WERI-Rb-1 (cell line): ENCODE measurements at regions not wholly inside any gene's neighbourhood (a gene's known extent, or its start where the extent isn't known, plus 50 kb on each side); places are given as distances from the start of the nearest gene placed in this dataset.
"Not testable (repeated sequence)": the region's sequence is repeated elsewhere in the genome, so short reads cannot be mapped to it uniquely, and the experiment has no call there.

Experiments
- DNase-seq: peaks from one replicate; pipeline ENCODE4 v3.0.0-alpha.2; 2020
- H3K27ac ChIP-seq: fragments of 250-450 bp; sonication (Bioruptor Pico); 2 replicates; pipeline ENCODE4 v1.5.1; 2020; ENCODE audit warnings: mild to moderate bottlenecking, moderate library complexity
- H3K27me3 ChIP-seq: fragments of 250-450 bp; sonication (Bioruptor Pico); 2 replicates; pipeline ENCODE4 v1.5.1; 2021; ENCODE audit warnings: mild to moderate bottlenecking, low read depth, moderate library complexity; ENCODE audit not compliant: insufficient read depth, severe bottlenecking
- H3K36me3 ChIP-seq: fragments of 250-450 bp; sonication (Bioruptor Pico); 2 replicates; pipeline ENCODE4 v1.5.1; 2020; ENCODE audit warnings: mild to moderate bottlenecking, moderate library complexity
- H3K4me3 ChIP-seq: 2 replicates; pipeline ENCODE4 v1.5.1; 2011; ENCODE audit warnings: low read depth, mild to moderate bottlenecking, control low read depth, low read length
- H3K9me3 ChIP-seq: fragments of 250-450 bp; sonication (Bioruptor Pico); 2 replicates; pipeline ENCODE4 v1.5.1; 2021; ENCODE audit warnings: mild to moderate bottlenecking, moderate library complexity; ENCODE audit not compliant: severe bottlenecking
- TF ChIP-seq, protein P1 (sequence below): IDR thresholded peaks from 2 replicates; pipeline ENCODE4 v1.5.1; 2011; ENCODE audit warnings: low read depth, mild to moderate bottlenecking, control low read depth, inconsistent platforms, low read length

DNA sequence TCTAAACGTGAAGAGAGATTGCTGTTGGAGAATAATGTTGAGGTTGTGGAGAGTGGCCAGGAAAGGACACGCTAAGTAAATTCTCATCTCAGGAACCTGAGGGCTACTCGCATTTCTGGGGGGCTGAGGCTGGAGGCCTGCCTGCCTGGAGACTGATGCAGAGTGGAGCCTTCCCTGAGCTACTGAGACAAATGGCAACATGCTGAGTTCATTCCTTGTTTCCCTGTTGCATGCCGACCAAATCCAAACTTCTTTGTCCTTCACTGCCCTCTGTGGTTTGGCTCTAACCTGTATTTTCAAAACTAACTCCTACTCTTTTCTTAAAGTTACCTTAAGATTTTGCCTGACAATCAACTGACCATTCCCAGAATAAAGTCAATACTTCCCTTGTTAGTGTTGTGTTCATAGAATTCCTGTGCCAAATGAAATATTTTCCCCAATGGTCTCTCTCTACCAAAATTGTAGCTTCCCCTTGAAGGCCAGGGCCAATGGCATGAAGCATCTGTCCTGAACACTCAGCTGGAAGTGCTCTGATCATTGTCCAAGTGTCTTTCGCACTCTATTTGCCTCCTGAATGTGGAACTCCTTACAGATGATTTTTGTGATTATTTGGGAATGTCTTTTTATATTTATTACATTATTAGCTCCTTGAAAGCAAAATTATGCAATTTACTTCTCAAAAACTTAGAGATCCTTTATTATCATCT lies 1085.6 kb downstream of the SOCS6 start:
- H3K36me3 ChIP-seq, result no peaks in the 10 kb centered on the region
- TF ChIP-seq, protein P1, sequence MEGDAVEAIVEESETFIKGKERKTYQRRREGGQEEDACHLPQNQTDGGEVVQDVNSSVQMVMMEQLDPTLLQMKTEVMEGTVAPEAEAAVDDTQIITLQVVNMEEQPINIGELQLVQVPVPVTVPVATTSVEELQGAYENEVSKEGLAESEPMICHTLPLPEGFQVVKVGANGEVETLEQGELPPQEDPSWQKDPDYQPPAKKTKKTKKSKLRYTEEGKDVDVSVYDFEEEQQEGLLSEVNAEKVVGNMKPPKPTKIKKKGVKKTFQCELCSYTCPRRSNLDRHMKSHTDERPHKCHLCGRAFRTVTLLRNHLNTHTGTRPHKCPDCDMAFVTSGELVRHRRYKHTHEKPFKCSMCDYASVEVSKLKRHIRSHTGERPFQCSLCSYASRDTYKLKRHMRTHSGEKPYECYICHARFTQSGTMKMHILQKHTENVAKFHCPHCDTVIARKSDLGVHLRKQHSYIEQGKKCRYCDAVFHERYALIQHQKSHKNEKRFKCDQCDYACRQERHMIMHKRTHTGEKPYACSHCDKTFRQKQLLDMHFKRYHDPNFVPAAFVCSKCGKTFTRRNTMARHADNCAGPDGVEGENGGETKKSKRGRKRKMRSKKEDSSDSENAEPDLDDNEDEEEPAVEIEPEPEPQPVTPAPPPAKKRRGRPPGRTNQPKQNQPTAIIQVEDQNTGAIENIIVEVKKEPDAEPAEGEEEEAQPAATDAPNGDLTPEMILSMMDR, result no peak
- H3K4me3 ChIP-seq, result no peak overlapping the region
- DNase-seq, result no peak
- H3K27ac ChIP-seq, result no peak overlapping the region
- no peaks in the 10 kb centered on the region for H3K9me3 ChIP-seq
- H3K27me3 ChIP-seq, result no peaks in the 10 kb centered on the region

DNA sequence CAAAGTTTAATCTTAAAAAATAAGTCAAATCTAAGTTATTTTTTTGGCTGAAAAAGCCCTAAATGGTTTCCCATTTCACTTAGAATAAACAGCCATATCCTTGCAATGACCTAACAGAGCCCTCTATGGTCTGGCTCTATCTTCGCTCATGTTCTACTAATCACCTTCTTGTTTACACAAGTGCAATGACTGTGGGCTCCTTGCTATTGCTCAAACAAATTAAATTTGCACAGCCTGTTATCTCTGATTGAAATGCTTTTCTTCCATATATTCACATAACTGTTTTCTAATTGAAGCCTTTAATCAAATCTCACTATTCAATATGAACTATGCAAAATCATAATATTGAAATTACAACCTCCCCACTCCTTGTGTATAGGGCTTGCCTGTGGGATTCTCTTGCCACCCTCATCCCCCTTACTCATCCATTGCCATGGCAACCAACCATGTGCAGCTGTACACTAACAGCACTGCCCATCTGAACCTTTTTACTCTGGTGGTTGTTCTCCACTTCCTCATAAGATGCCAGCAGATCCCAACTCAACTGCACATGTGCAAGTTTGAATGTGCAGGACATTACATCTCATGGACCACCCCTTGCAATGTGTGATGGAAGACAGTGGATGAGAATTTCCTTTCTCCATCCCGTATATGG lies 1083.2 kb downstream of the SOCS6 start:
- DNase-seq, result no peak
- TF ChIP-seq, protein P1, result no peak
- no peak overlapping the region for H3K4me3 ChIP-seq
- no peaks in the 10 kb centered on the region for H3K36me3 ChIP-seq
- no peaks in the 10 kb centered on the region for H3K27me3 ChIP-seq
- H3K27ac ChIP-seq, result no peak overlapping the region
- H3K9me3 ChIP-seq, result no peaks in the 10 kb centered on the region

DNA sequence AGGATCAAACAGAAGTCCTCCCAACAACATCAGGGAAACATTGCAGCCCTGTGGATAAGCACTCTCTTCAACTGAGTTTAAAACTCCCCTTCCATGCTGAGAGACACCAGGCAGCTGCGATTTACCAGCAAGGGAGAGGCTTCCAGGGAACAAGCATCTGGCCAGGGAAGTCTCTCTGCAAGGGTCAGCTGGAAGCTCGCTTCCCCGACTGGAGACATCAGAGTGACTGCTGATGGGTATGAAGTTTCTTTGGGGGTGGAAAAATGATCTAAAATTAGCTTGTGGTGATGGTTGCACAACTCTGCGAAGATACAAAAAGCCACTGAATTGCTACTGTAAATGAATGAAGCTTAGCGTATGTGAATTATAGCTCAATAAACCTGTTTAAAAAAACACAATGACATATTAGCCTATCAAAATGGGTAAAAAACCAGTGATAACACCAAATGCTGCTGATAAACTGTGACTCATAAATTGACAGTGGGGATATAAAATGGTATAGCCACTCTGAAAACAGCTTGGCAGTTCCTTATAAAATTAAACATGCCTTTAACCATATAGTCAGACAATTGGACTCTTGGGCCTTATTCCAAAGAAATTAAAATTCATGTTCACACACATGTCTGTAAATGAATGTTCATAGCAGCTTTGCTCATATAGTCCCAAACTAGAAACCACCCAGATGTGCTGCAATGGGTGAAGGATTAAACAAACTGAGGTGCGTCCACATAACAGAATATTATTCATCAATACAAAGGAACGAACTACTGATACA lies 1082.0 kb downstream of the SOCS6 start:
- TF ChIP-seq, protein P1, result no peak
- no peaks in the 10 kb centered on the region for H3K9me3 ChIP-seq
- no peak for DNase-seq
- H3K27me3 ChIP-seq, result no peaks in the 10 kb centered on the region
- no peaks in the 10 kb centered on the region for H3K36me3 ChIP-seq
- no peak overlapping the region for H3K4me3 ChIP-seq
- H3K27ac ChIP-seq, result no peak overlapping the region

DNA sequence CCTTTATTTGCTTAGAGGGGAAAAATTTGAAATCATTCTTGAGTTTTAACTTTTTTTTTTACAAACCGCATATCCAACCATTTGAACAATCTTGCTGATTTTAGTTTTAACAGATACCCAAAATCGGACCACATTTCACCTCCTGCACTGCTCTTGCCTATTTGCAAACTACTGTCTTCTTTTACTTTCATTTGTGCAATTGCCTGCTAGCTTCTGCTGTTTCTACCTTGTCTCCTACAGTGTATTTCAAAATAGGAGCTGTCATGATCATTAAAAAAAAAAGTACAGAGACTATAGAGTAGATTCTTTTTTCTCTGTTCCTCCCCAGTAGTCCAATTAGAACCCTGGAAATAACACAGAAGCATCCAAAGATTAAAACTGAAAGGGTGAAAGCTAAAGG lies 1081.2 kb downstream of the SOCS6 start:
- Histone ChIP-seq H3K27me3 (no peaks in the 10 kb centered on the region), H3K9me3 (no peaks in the 10 kb centered on the region), H3K36me3 (no peaks in the 10 kb centered on the region), H3K4me3 (no peak overlapping the region), H3K27ac (no peak overlapping the region)
- TF ChIP-seq, protein P1, result no peak
- no peak for DNase-seq

DNA sequence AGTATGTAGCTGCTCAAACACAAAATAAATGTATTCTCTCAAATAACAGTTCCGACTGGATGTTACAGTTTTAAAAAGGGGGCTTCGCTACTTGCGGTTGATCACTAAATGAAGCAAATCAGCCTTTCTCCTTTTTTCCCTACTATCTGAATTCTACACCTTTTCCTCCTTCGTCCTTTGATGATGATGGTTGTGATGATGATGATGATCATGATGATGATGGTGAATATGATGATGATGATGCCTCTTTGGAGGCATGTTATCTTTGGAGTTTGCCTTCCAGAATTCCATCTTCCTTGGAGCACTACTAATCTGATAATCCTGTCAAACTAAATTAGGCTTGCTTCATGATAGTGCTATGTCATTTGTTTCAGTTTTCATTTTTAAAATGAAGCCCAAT lies 1073.3 kb downstream of the SOCS6 start:
- Histone ChIP-seq H3K27ac (no peak overlapping the region), H3K4me3 (no peak overlapping the region), H3K27me3 (no peaks in the 10 kb centered on the region), H3K36me3 (no peaks in the 10 kb centered on the region), H3K9me3 (no peaks in the 10 kb centered on the region)
- TF ChIP-seq, protein P1, result no peak
- DNase-seq, result no peak

DNA sequence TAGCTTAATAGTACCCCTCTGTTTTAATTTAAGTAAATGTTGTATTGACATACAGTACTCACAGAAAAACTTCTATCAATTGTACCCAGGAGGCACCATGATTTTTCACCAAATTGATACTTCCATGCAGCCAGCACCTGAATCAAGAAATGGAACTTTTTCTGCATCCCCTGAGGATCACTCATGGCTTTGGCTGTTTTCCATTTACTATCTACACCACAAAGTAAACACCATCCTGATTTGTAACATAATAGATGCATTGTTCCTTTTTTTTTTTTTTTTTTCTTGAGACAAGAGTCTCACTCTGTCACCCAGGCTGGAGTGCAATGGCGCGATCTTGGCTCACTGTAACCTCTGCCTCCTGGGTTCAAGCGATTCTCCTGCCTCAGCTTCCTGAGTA lies 1066.8 kb downstream of the SOCS6 start:
- H3K4me3 ChIP-seq, H3K9me3 ChIP-seq, H3K36me3 ChIP-seq, DNase-seq, H3K27me3 ChIP-seq, H3K27ac ChIP-seq: not testable (repeated sequence)
